ENCODE measurements at regions not wholly inside any gene's neighbourhood (a gene's known extent, or its start where the extent isn't known, plus 50 kb on each side); places are given as distances from the start of the nearest gene placed in this dataset.

DNA sequence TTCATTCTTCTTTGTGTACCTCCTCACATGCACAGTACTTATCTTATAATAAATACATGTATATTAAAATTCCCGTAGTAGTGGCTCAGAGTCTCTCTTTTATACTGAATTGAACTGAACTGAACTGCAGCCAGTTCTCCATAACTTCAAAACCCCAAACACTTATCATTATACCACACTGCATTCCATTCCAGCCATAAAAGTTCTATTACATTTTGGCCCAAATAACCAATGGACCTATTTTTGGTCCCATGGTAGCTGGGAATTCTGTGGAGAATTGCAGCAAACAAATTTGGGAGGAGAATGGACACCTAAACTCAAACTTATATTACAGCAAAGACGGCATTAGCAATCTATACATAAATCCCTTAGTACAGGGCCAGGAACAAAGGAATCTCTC is 86.6 kb upstream of the C1orf87 start:
- TF ChIP-seq, protein P1, sequence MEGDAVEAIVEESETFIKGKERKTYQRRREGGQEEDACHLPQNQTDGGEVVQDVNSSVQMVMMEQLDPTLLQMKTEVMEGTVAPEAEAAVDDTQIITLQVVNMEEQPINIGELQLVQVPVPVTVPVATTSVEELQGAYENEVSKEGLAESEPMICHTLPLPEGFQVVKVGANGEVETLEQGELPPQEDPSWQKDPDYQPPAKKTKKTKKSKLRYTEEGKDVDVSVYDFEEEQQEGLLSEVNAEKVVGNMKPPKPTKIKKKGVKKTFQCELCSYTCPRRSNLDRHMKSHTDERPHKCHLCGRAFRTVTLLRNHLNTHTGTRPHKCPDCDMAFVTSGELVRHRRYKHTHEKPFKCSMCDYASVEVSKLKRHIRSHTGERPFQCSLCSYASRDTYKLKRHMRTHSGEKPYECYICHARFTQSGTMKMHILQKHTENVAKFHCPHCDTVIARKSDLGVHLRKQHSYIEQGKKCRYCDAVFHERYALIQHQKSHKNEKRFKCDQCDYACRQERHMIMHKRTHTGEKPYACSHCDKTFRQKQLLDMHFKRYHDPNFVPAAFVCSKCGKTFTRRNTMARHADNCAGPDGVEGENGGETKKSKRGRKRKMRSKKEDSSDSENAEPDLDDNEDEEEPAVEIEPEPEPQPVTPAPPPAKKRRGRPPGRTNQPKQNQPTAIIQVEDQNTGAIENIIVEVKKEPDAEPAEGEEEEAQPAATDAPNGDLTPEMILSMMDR (IDR thresholded peaks at IDR 0.05): no peak
- TF ChIP-seq EP300 (IDR thresholded peaks at IDR 0.05) (no peak), POLR2A (IDR thresholded peaks at IDR 0.05) (no peak)

All from tibial nerve (tissue), 4 donors.